Astrocyte (in vitro differentiated cells and primary cell): ENCODE measurements at regions not wholly inside any gene's neighbourhood (a gene's known extent, or its start where the extent isn't known, plus 50 kb on each side); places are given as distances from the start of the nearest gene placed in this dataset.

Source experiments
- CTCF ChIP-seq: IDR thresholded peaks from 2 replicates; pipeline ENCODE4 v1.5.1; 2011; ENCODE audit warnings: low read depth, mild to moderate bottlenecking, inconsistent platforms, low read length, moderate library complexity; ENCODE audit not compliant: insufficient read depth
- EZH2 ChIP-seq: IDR thresholded peaks from 2 replicates; pipeline ENCODE4 v1.6.1; 2012; ENCODE audit warnings: mild to moderate bottlenecking, low read length, inconsistent platforms; ENCODE audit not compliant: insufficient read depth

GRCh38 chr12:108455706-108456105 is 59.4 kb upstream of the FICD start:
- no peak for TF ChIP-seq CTCF
- TF ChIP-seq EZH2: no peak
